Calu3 (cell line): ENCODE measurements at regions not wholly inside any gene's neighbourhood (a gene's known extent, or its start where the extent isn't known, plus 50 kb on each side); places are given as distances from the start of the nearest gene placed in this dataset.

ENCODE experiments used
- BruUV-seq: library from RNA; stranded (reverse); fragments of 400-500 nt; replicated peaks from 2 replicates; lab custom pipeline; 2021; lab: Mats Ljungman, UMichigan
- CTCF ChIA-PET: fragments of 300-600 bp; sonication (Branson Sonifier 250); formaldehyde crosslinking; loops from one replicate; lab custom pipeline; 2022; ENCODE audit warnings: antibody characterized with exemption; lab: Charles Lee
- DNase-seq: peaks from one replicate; pipeline ENCODE4 v3.0.0; 2022
- H3K27ac Mint-ChIP-seq: one replicate; pipeline ENCODE4 v1.8.0; 2022; ENCODE audit warnings: mixed read lengths; ENCODE audit not compliant: unreplicated experiment
- H3K27me3 Mint-ChIP-seq: one replicate; pipeline ENCODE4 v1.8.0; 2022; ENCODE audit warnings: mixed read lengths; ENCODE audit not compliant: unreplicated experiment
- H3K36me3 Mint-ChIP-seq: one replicate; pipeline ENCODE4 v1.8.0; 2022; ENCODE audit warnings: mild to moderate bottlenecking, moderate library complexity, mixed read lengths; ENCODE audit not compliant: insufficient read depth, unreplicated experiment
- H3K4me1 Mint-ChIP-seq: one replicate; pipeline ENCODE4 v1.8.0; 2022; ENCODE audit warnings: mild to moderate bottlenecking, low read depth, mixed read lengths; ENCODE audit not compliant: unreplicated experiment
- H3K4me3 Mint-ChIP-seq: one replicate; pipeline ENCODE4 v1.8.0; 2022; ENCODE audit warnings: mild to moderate bottlenecking, low read depth, moderate library complexity, mixed read lengths; ENCODE audit not compliant: unreplicated experiment
- H3K9me3 Mint-ChIP-seq: one replicate; pipeline ENCODE4 v1.8.0; 2022; ENCODE audit warnings: low read depth, mixed read lengths; ENCODE audit not compliant: unreplicated experiment
- intact Hi-C: fragments of 100-400 bp; cut with micrococcal nuclease; formaldehyde crosslinking; loops from one replicate; pipeline ENCODE4 v1.10.0; 2022; ENCODE audit not compliant: unreplicated experiment
- TF ChIP-seq, protein P1 (sequence below): fragments of 200-600 bp; IDR thresholded peaks from one replicate; pipeline ENCODE4 v1.8.0; 2022; ENCODE audit warnings: antibody characterized with exemption; ENCODE audit not compliant: unreplicated experiment

- DNase-seq = no peak
- Mint-ChIP-seq H3K4me3 (no peak overlapping the region), H3K36me3 (peaks cover 33% of the 10 kb centered on the region), H3K4me1 (peaks cover 36% of the 10 kb centered on the region), H3K9me3 (peaks cover 6% of the 10 kb centered on the region), H3K27ac (no peak overlapping the region), H3K27me3 (no peaks in the 10 kb centered on the region)
- TF ChIP-seq, protein P1, sequence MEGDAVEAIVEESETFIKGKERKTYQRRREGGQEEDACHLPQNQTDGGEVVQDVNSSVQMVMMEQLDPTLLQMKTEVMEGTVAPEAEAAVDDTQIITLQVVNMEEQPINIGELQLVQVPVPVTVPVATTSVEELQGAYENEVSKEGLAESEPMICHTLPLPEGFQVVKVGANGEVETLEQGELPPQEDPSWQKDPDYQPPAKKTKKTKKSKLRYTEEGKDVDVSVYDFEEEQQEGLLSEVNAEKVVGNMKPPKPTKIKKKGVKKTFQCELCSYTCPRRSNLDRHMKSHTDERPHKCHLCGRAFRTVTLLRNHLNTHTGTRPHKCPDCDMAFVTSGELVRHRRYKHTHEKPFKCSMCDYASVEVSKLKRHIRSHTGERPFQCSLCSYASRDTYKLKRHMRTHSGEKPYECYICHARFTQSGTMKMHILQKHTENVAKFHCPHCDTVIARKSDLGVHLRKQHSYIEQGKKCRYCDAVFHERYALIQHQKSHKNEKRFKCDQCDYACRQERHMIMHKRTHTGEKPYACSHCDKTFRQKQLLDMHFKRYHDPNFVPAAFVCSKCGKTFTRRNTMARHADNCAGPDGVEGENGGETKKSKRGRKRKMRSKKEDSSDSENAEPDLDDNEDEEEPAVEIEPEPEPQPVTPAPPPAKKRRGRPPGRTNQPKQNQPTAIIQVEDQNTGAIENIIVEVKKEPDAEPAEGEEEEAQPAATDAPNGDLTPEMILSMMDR = no peak
- intact Hi-C loops = no loop called here
- CTCF ChIA-PET = no interaction called here
- BruUV-seq = no TSS peak
Observed at GRCh38 chr10:6753644-6754043, 173.6 kb upstream of the PRKCQ start.

- Mint-ChIP-seq H3K27ac (no peak overlapping the region), H3K4me3 (no peak overlapping the region), H3K36me3 (peaks cover 44% of the 10 kb centered on the region), H3K27me3 (no peaks in the 10 kb centered on the region), H3K4me1 (peaks cover 55% of the 10 kb centered on the region), H3K9me3 (peaks cover 6% of the 10 kb centered on the region)
- DNase-seq = no peak
- CTCF ChIA-PET = no interaction called here
- no TSS peak for BruUV-seq
- intact Hi-C loops = no loop called here
- TF ChIP-seq, protein P1 = no peak
Observed at GRCh38 chr10:6751363-6751762, 171.3 kb upstream of the PRKCQ start.

DNA sequence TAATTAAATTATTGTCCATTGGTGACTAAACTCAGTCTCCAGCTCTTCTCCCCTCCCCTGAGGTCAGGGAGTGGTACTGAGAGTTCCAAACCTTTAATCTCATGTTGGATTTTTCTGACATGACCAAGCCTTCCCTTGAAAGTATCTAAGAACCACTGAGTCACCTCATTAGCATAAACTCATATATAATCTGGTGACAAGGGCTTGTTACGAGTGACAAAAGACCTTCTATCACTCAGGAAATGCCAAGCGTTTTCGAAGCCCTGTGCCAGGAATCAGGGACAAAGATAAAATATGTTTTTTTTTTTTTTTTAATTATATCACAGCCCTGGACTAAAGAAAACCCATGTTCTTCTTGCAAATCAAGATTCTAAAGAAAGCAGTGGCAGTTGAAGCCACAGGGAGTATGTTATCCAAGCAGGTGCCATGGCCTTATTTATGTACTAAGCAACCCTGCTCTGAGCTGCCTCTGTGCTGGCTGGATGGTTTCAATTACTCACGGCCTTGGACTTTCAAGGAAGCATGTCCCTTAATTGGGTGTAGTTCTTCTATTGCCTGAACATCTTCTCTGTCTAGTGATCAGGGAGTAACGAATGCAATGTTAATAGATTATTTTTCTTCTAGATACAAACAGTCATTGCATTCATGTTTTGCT is 169.0 kb upstream of the PRKCQ start:
- peak overlapping the region; percentile 13 for H3K4me3 Mint-ChIP-seq
- CTCF ChIA-PET = interaction anchor here (1.2 kb wide), 1 partner anchor 19 kb away, joined by 8 read pairs; no protein-coding TSS in a partner anchor
- no TSS peak for BruUV-seq

DNA sequence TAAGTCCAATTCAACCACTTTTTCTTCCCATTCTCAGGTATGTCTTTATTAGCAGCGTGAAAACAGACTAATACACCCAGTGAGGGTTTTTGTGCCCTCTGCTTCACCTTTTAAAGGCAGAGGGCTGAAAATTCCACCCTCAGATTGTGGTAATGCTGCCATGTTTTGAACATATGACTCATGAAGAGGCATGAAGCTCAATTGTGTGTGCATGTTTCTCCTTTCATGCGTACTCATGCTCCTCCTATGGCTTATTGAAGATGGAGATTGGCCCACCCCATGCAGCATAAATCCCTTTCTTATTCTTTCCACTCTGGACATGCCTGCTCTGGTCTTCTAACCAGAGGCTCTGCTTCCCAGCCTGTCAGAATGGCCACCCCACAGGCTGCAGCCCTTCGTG is 168.0 kb upstream of the PRKCQ start:
- H3K27ac Mint-ChIP-seq = peak overlapping the region; percentile 88
- no peaks in the 10 kb centered on the region for H3K27me3 Mint-ChIP-seq
- BruUV-seq = no TSS peak
- TF ChIP-seq, protein P1 = no peak
- peaks cover 63% of the 10 kb centered on the region for H3K4me1 Mint-ChIP-seq
- H3K9me3 Mint-ChIP-seq = peaks cover 6% of the 10 kb centered on the region
- peaks cover 66% of the 10 kb centered on the region for H3K36me3 Mint-ChIP-seq
- intact Hi-C loops = no loop called here
- H3K4me3 Mint-ChIP-seq = peak overlapping the region; percentile 13
- CTCF ChIA-PET = interaction anchor here (0.6 to 1.2 kb wide), 2 partner anchors 18 to 76 kb away, joined by 4 to 8 read pairs; no protein-coding TSS in a partner anchor
- no peak for DNase-seq

More for the DNA sequence above, 169.0 kb upstream of the PRKCQ start:
- Mint-ChIP-seq H3K36me3 (peaks cover 55% of the 10 kb centered on the region), H3K27ac (peak overlapping the region; percentile 88), H3K4me1 (peaks cover 60% of the 10 kb centered on the region), H3K9me3 (peaks cover 6% of the 10 kb centered on the region), H3K27me3 (no peaks in the 10 kb centered on the region)
- peak; percentile 34 for DNase-seq
- TF ChIP-seq, protein P1 = no peak
- intact Hi-C loops = no loop called here
